ENCODE measurements at regions not wholly inside any gene's neighbourhood (a gene's known extent, or its start where the extent isn't known, plus 50 kb on each side); places are given as distances from the start of the nearest gene placed in this dataset.

DNA sequence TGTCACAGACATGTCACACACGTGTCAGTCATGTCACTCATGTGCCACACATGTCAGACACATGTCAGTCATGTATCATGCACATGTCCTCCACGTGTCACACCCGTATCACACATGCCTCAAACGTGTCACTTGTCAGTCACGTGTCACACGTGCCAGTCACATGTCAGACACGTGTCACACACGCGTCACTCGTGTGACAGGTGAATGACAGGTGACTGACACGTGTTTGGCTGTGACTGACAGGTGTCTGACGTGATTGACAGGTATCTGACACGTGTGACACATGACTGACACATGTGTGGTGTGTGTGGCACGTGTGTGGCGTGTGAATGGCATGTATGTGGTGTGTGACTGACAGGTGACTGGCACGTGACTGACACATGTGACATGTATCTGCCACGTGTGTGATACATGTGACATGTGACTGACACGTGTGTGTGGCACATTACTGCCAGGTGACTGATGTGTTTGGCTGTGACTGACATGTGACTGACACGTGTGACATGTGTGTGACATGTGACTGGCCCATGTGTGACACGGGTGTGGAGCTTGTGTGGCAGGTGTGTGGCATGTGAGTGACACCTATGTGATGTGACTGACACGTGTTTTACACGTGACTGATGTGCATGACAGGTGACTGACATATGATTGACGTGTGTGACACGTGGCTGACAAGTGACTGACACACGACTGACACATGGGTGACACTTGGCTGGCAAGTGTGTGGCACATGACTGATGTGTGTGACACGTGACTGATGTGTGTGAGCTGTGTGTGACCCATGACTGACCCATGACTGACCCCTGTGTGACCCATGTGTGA lies 90.7 kb upstream of the GPC3 start:
- in situ Hi-C loops (cut with MboI; ENCODE audit: low pct_ligation_motif_present in 1 of 4, low pct_unique_long_range_greater_than_20kb in 1 of 4, low sequenced_read_pairs in 3 of 4) (no loop called here), intact Hi-C loops (cut with DNase I; ENCODE audit: low total_unique reads) (no loop called here)
- Histone ChIP-seq H3K36me3 (no peaks in the 10 kb centered on the region), H3K4me1 (no peaks in the 10 kb centered on the region), H3K4me3 (no peak overlapping the region), H3K27ac (no peak overlapping the region), H3K9me3 (no peaks in the 10 kb centered on the region), H3K27me3 (no peaks in the 10 kb centered on the region)
- DNase-seq = no peak
- TF ChIP-seq, protein P1, sequence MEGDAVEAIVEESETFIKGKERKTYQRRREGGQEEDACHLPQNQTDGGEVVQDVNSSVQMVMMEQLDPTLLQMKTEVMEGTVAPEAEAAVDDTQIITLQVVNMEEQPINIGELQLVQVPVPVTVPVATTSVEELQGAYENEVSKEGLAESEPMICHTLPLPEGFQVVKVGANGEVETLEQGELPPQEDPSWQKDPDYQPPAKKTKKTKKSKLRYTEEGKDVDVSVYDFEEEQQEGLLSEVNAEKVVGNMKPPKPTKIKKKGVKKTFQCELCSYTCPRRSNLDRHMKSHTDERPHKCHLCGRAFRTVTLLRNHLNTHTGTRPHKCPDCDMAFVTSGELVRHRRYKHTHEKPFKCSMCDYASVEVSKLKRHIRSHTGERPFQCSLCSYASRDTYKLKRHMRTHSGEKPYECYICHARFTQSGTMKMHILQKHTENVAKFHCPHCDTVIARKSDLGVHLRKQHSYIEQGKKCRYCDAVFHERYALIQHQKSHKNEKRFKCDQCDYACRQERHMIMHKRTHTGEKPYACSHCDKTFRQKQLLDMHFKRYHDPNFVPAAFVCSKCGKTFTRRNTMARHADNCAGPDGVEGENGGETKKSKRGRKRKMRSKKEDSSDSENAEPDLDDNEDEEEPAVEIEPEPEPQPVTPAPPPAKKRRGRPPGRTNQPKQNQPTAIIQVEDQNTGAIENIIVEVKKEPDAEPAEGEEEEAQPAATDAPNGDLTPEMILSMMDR (IDR thresholded peaks at IDR 0.05) = no peak
- peak in 2 of 3 donors; percentile 54 to 70 for TF ChIP-seq POLR2AphosphoS5 (IDR thresholded peaks at IDR 0.05)
- 76% methylated on average over 26 of the region's 26 CpGs; no CpG with 5 or more reads in 1 of the 2 donors for WGBS, 2 donors (ENCODE audit: low coverage in 1 of 2)

DNA sequence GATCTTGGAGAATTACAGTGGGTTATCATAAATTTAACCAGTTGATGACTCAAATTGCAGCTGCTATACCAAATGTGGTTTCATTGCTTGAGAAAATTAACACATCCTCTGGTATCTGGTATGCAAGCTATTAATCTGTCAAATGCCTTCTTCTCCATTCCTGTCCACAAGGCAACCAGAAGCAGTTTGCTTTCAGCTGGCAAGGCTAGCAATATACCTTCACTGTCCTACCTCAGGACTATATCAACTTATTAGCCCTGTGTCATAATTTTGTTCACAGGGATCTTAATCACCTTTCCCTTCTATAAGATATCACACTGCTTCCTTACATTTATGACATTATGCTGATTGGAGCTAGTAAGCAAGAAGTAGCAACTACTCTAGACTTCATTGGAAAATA lies 110.0 kb upstream of the GPC3 start:
- H3K27ac ChIP-seq = no peak overlapping the region
- intact Hi-C loops (cut with DNase I; ENCODE audit: low total_unique reads) = no loop called here
- no peaks in the 10 kb centered on the region for H3K4me1 ChIP-seq
- H3K9me3 ChIP-seq = no peaks in the 10 kb centered on the region
- no peaks in the 10 kb centered on the region for H3K27me3 ChIP-seq
- in situ Hi-C loops (cut with MboI; ENCODE audit: low pct_ligation_motif_present in 1 of 4, low pct_unique_long_range_greater_than_20kb in 1 of 4, low sequenced_read_pairs in 3 of 4) = no loop called here
- no peak for TF ChIP-seq EP300 (IDR thresholded peaks at IDR 0.05; ENCODE audit: low read depth)
- TF ChIP-seq, protein P1 (IDR thresholded peaks at IDR 0.05) = no peak
- no peak for TF ChIP-seq POLR2AphosphoS5 (IDR thresholded peaks at IDR 0.05)
- no peak for TF ChIP-seq POLR2A (IDR thresholded peaks at IDR 0.05)
- no peaks in the 10 kb centered on the region for H3K36me3 ChIP-seq
- no peak overlapping the region for H3K4me3 ChIP-seq
- DNase-seq = no peak

DNA sequence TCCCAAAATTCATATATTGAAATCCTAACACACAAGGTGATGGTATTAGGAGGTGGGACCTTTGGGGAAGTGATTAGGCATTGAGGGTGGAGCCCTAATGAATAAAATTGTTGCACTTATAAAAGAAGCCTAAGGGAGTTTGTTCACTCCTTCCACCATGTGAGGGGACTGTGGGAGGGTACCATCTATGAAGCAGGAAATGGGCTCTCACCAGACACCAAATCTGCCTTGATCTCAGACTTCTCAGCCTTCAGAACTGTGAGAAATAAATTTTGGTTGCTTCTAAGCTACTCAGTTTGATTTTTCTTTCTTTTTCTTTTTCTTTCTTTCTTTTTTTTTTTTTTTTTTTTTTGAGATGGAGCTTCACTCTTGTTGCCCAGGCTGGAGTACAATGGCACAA lies 116.2 kb upstream of the GPC3 start:
- Histone ChIP-seq H3K27ac (no peak overlapping the region), H3K4me1 (no peaks in the 10 kb centered on the region), H3K4me3 (no peak overlapping the region), H3K27me3 (no peaks in the 10 kb centered on the region), H3K36me3 (no peaks in the 10 kb centered on the region), H3K9me3 (no peaks in the 10 kb centered on the region)
- no peak for TF ChIP-seq POLR2A (IDR thresholded peaks at IDR 0.05)
- TF ChIP-seq EP300 (IDR thresholded peaks at IDR 0.05; ENCODE audit: low read depth) = no peak
- intact Hi-C loops (cut with DNase I; ENCODE audit: low total_unique reads) = no loop called here
- DNase-seq = no peak
- in situ Hi-C loops (cut with MboI; ENCODE audit: low pct_ligation_motif_present in 1 of 4, low pct_unique_long_range_greater_than_20kb in 1 of 4, low sequenced_read_pairs in 3 of 4) = no loop called here

DNA sequence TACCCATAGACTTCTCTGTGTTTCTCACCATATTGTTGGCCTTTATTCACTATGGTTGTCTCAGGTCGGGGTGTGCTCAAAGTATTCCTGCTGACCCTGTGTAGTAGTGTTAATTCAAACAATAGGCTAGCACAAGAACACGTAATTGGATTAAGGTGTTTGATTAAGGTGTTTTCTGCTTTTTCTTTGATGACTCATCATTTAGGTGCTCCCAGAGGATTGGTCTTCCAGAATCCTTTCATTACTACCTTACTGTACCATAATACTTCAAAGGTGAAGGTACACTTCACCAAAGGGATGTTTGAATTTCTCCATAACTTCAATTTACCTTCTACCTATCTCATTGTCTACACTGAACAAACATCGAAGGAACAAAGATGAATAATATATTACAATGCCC lies 121.7 kb upstream of the CCDC160 start:
- Histone ChIP-seq H3K27me3 (no peaks in the 10 kb centered on the region), H3K4me1 (no peaks in the 10 kb centered on the region), H3K27ac (no peak overlapping the region), H3K9me3 (no peaks in the 10 kb centered on the region), H3K36me3 (no peaks in the 10 kb centered on the region), H3K4me3 (no peak overlapping the region)
- WGBS, 2 donors (ENCODE audit: low coverage in 1 of 2) = 60 to 61% methylated on average over 3 of the region's 3 CpGs
- in situ Hi-C loops (cut with MboI; ENCODE audit: low pct_ligation_motif_present in 1 of 4, low pct_unique_long_range_greater_than_20kb in 1 of 4, low sequenced_read_pairs in 3 of 4) (no loop called here), intact Hi-C loops (cut with DNase I; ENCODE audit: low total_unique reads) (no loop called here)
- TF ChIP-seq POLR2AphosphoS5 (IDR thresholded peaks at IDR 0.05) (no peak), EP300 (IDR thresholded peaks at IDR 0.05; ENCODE audit: low read depth) (no peak), POLR2A (IDR thresholded peaks at IDR 0.05) (no peak)
- TF ChIP-seq, protein P1 (IDR thresholded peaks at IDR 0.05) = no peak
- DNase-seq = no peak

DNA sequence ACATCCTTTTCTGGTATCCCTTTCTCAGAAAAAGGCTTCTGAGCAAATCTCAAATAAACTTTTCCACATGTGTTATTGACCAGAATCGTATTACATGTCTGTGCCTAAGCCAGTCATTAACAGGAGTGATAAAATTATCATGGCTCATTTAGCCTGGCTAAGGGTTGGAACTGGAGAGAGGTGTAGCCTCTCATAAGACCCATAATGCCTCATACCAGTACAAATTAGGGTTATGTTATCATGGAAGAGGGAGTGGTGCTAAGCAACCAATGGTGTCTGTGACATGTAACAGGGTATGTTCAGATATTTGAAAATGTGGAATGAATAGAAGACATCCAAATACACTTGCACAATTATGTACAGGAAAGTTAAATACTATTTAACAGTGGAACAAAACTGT lies 99.6 kb upstream of the CCDC160 start:
- Histone ChIP-seq H3K9me3 (no peaks in the 10 kb centered on the region), H3K27me3 (no peaks in the 10 kb centered on the region), H3K36me3 (no peaks in the 10 kb centered on the region), H3K4me1 (no peaks in the 10 kb centered on the region), H3K4me3 (no peak overlapping the region), H3K27ac (no peak overlapping the region)
- in situ Hi-C loops (cut with MboI; ENCODE audit: low pct_ligation_motif_present in 1 of 4, low pct_unique_long_range_greater_than_20kb in 1 of 4, low sequenced_read_pairs in 3 of 4) = no loop called here
- intact Hi-C loops (cut with DNase I; ENCODE audit: low total_unique reads) = no loop called here
- DNase-seq = no peak
- whole genome bisulfite sequencing, 2 donors (ENCODE audit: low coverage in 1 of 2) = 55% methylated on average over 1 of the region's 1 CpG; no CpG with 5 or more reads in 1 of the 2 donors
- no peak for TF ChIP-seq EP300 (IDR thresholded peaks at IDR 0.05; ENCODE audit: low read depth)
- TF ChIP-seq, protein P1 (IDR thresholded peaks at IDR 0.05) = no peak
- TF ChIP-seq POLR2A (IDR thresholded peaks at IDR 0.05) = no peak
- TF ChIP-seq POLR2AphosphoS5 (IDR thresholded peaks at IDR 0.05) = no peak
